ENCODE measurements at regions not wholly inside any gene's neighbourhood (a gene's known extent, or its start where the extent isn't known, plus 50 kb on each side); places are given as distances from the start of the nearest gene placed in this dataset.
A peak's percentile ranks its signal among the peaks of the same experiment; 100 is the strongest.

DNA sequence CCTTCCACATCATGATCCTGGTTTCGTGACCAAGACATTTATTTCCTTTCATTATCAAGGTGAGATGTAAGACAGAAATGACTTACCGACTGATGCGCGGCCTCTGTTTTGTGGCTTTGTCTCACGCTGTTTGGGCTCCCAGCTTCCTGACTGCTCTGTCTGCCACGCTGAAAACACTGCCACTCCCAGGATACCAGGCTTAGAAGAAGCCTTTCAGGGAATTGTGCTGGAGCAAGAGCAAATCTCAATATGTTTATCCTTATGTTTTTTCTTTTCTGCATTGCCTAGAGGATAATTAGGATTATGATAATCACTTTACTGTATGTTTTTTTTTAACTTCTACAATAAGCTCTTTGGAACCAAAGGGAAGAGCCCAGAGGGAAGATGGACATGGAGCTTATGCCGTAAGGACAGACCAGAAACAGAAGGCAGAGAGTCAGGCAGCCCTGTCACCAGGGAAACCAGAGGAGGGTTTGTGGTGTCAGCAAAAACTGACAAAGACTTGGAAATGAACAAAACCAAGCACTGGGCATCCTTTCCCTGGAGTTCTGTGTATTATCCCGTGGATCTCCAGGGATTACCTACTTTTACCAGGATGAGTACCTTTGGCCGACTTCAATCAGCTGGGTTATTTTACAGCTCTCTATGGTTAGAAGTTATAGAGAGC is 68.2 kb upstream of the ISX start:
- Histone ChIP-seq H3K9ac (ENCODE audit: insufficient read depth, low read depth, low read length) (no peak overlapping the region), H3K4me3 (replicated peaks in 1 of 3; ENCODE audit: insufficient read depth in 1 of 3, low read depth in 2 of 3, low read length in 3 of 3) (no peak overlapping the region), H4K20me1 (ENCODE audit: insufficient read depth, low read length) (no peaks in the 10 kb centered on the region), H3K27me3 (ENCODE audit: control insufficient read depth in 1 of 2, insufficient read depth in 2 of 2, low read length in 2 of 2) (no peaks in the 10 kb centered on the region), H3K9me3 (ENCODE audit: low read length) (no peaks in the 10 kb centered on the region), H3K27ac (ENCODE audit: extremely low read length, insufficient read depth, low read length) (no peak overlapping the region), H3K4me2 (ENCODE audit: low read depth, low read length) (no peak overlapping the region), H2AFZ (ENCODE audit: low read length) (no peak overlapping the region), H3K4me1 (ENCODE audit: insufficient read depth, low read length) (no peaks in the 10 kb centered on the region), H3K36me3 (replicated peaks in 1 of 2; ENCODE audit: control insufficient read depth in 1 of 2, insufficient read depth in 2 of 2, low read length in 2 of 2) (no peaks in the 10 kb centered on the region), H3K79me2 (ENCODE audit: insufficient read depth, low read length) (no peaks in the 10 kb centered on the region)
- CTCF ChIA-PET (ENCODE audit: low intra/inter-chr PET ratio, low total read pairs): no interaction called here
- in situ Hi-C loops (cut with HindIII; ENCODE audit: extremely low pct_ligation_motif_present, low pct_unique_long_range_greater_than_20kb): loop anchor here (25.0 kb wide), 1 partner anchor 585 kb away; no protein-coding TSS in a partner anchor
- intact Hi-C loops (cut with micrococcal nuclease; ENCODE audit: unreplicated experiment): no loop called here
- no peak for DNase-seq (ENCODE audit: low spot score)
- no peak for TF ChIP-seq MIER2 (CRISPR knock-in tag; IDR thresholded peaks at IDR 0.05)
- peak; percentile 38; the same call in 1 of the 2 replicates for TF ChIP-seq MAFF (IDR thresholded peaks at IDR 0.05; ENCODE audit: low read depth, low read length)
- no peak for TF ChIP-seq CBX5 (CRISPR knock-in tag; IDR thresholded peaks at IDR 0.05; ENCODE audit: borderline replicate concordance)
- TF ChIP-seq MAFK (conservative IDR thresholded peaks at IDR 0.05 in 1 of 2, IDR thresholded peaks at IDR 0.05 in 1 of 2; ENCODE audit: low read length in 2 of 2): peak; percentile 55 to 75; a peak in 3 of 4 replicates
- no peak for FAIRE-seq
- POLR2A ChIA-PET: no interaction called here
- no peak for ATAC-seq
- WGBS (ENCODE audit: low lambda C conversion rate): 28% methylated on average over 9 of the region's 9 CpGs
- BruUV-seq (replicated peaks): no TSS peak

- DNase-seq (ENCODE audit: low spot score) (no peak), FAIRE-seq (no peak), ATAC-seq (no peak)
- H3K4me3 ChIP-seq (replicated peaks in 1 of 3; ENCODE audit: insufficient read depth in 1 of 3, low read depth in 2 of 3, low read length in 3 of 3): no peak overlapping the region
- in situ Hi-C loops (cut with HindIII; ENCODE audit: extremely low pct_ligation_motif_present, low pct_unique_long_range_greater_than_20kb): loop anchor here (25.0 kb wide), 1 partner anchor 587 kb away; no protein-coding TSS in a partner anchor
- intact Hi-C loops (cut with micrococcal nuclease; ENCODE audit: unreplicated experiment): no loop called here
- H4K20me1 ChIP-seq (ENCODE audit: insufficient read depth, low read length): no peaks in the 10 kb centered on the region
- H3K9ac ChIP-seq (ENCODE audit: insufficient read depth, low read depth, low read length): no peak overlapping the region
- H3K4me1 ChIP-seq (ENCODE audit: insufficient read depth, low read length): no peaks in the 10 kb centered on the region
- no peaks in the 10 kb centered on the region for H3K9me3 ChIP-seq (ENCODE audit: low read length)
- no peak overlapping the region for H3K4me2 ChIP-seq (ENCODE audit: low read depth, low read length)
- H2AFZ ChIP-seq (ENCODE audit: low read length): no peak overlapping the region
- H3K36me3 ChIP-seq (replicated peaks in 1 of 2; ENCODE audit: control insufficient read depth in 1 of 2, insufficient read depth in 2 of 2, low read length in 2 of 2): no peaks in the 10 kb centered on the region
- ChIA-PET POLR2A (no interaction called here), CTCF (ENCODE audit: low intra/inter-chr PET ratio, low total read pairs) (no interaction called here)
- no peak overlapping the region for H3K27ac ChIP-seq (ENCODE audit: extremely low read length, insufficient read depth, low read length)
- WGBS (ENCODE audit: low lambda C conversion rate): 38% methylated on average over 3 of the region's 3 CpGs
- H3K79me2 ChIP-seq (ENCODE audit: insufficient read depth, low read length): no peaks in the 10 kb centered on the region
- H3K27me3 ChIP-seq (ENCODE audit: control insufficient read depth in 1 of 2, insufficient read depth in 2 of 2, low read length in 2 of 2): no peaks in the 10 kb centered on the region
- no TSS peak for BruUV-seq (replicated peaks)
- TF ChIP-seq RORA (CRISPR knock-in tag; IDR thresholded peaks at IDR 0.05): no peak
- TF ChIP-seq THAP8 (CRISPR knock-in tag; IDR thresholded peaks at IDR 0.05; ENCODE audit: borderline replicate concordance): no peak
- no peak for TF ChIP-seq MED13 (CRISPR knock-in tag; IDR thresholded peaks at IDR 0.05)
- TF ChIP-seq TFDP2 (CRISPR knock-in tag; IDR thresholded peaks at IDR 0.05): no peak
- TF ChIP-seq SETDB1 (CRISPR knock-in tag; IDR thresholded peaks at IDR 0.05; ENCODE audit: borderline replicate concordance): no peak
- TF ChIP-seq GLI4 (CRISPR knock-in tag; IDR thresholded peaks at IDR 0.05; ENCODE audit: borderline replicate concordance): no peak
- TF ChIP-seq MAFF (IDR thresholded peaks at IDR 0.05; ENCODE audit: low read depth, low read length): peak; percentile 72
- TF ChIP-seq SNAI1 (CRISPR knock-in tag; IDR thresholded peaks at IDR 0.05; ENCODE audit: borderline replicate concordance): no peak
- no peak for TF ChIP-seq ONECUT2 (CRISPR knock-in tag; IDR thresholded peaks at IDR 0.05)
- TF ChIP-seq, protein P1, sequence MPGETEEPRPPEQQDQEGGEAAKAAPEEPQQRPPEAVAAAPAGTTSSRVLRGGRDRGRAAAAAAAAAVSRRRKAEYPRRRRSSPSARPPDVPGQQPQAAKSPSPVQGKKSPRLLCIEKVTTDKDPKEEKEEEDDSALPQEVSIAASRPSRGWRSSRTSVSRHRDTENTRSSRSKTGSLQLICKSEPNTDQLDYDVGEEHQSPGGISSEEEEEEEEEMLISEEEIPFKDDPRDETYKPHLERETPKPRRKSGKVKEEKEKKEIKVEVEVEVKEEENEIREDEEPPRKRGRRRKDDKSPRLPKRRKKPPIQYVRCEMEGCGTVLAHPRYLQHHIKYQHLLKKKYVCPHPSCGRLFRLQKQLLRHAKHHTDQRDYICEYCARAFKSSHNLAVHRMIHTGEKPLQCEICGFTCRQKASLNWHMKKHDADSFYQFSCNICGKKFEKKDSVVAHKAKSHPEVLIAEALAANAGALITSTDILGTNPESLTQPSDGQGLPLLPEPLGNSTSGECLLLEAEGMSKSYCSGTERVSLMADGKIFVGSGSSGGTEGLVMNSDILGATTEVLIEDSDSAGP (CRISPR knock-in tag; IDR thresholded peaks at IDR 0.05; ENCODE audit: borderline replicate concordance): no peak
- no peak for TF ChIP-seq AGO2 (optimal IDR thresholded peaks at IDR 0.05; ENCODE audit: low read depth, low read length)
- no peak for TF ChIP-seq ZNF672 (CRISPR knock-in tag; IDR thresholded peaks at IDR 0.05)
- TF ChIP-seq SNAPC2 (CRISPR knock-in tag; IDR thresholded peaks at IDR 0.05): no peak
Measured at GRCh38 chr22:34998921-34999320, 67.0 kb upstream of the ISX start.

Measured in HepG2 (cell line).